MV-4-11 (cell line): ENCODE measurements at regions not wholly inside any gene's neighbourhood (a gene's known extent, or its start where the extent isn't known, plus 50 kb on each side); places are given as distances from the start of the nearest gene placed in this dataset.
"Not testable (repeated sequence)": the region's sequence is repeated elsewhere in the genome, so short reads cannot be mapped to it uniquely, and the experiment has no call there.

Experiments
- DNase-seq: peaks from one replicate; lab custom pipeline; 2025; lab: John Stamatoyannopoulos, UW

- DNase-seq = not testable (repeated sequence)
Measured at GRCh38 chr9:42931045-42931444, 747.6 kb downstream of the SPATA31A6 start.

DNA sequence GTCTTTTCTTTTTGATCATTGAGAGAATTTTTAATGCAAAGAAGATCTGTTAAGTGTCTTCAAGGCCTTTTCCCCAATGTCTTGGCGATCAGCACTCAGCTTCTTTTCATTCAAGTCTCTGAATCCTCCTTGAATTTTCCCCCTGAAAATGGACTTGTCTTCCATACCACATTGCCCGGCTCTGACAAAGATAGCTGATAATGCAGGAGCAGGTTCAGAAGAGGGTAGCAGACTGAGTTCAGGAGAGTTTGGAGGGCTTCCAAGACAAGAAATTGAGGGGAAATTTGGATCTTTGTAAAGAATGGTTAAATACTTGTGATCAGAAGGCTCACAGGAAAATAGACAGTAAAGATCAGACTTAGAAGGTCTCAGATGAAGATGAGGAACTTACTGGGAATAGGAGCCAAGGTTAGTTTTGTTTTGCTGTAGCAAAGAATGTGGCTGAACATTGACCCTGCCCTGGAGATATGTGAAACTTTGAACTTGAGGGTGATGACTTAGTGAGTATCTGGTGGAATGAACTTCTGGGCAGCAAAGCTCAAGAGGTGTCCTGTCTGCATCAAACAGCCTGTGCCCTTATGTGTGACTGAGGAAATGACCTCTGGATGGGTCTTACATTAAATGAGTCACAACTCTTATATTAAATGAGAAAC is 754.2 kb downstream of the SPATA31A6 start:
- not testable (repeated sequence) for DNase-seq

DNA sequence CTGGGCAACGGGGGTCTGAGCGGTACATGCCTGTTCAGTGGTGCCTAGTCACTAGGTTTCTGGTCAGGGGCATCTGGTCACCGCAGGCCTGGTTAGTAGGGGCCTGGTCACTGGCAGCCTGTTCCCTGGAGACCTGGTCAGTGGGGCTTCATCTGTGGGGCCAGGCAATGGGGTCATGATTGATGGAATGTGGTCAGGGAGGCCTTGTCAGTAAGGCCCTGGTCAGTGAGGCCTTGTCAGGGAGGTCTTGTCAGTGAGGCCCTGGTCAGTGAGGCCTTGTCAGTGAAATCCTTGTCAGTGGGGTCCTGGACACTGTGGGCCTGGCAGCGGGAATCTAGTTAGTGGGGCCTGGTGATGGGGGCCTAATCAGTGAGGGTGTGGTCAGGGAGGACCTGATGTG is 763.6 kb downstream of the SPATA31A6 start:
- not testable (repeated sequence) for DNase-seq

GRCh38 chr9:42951239-42951638 is 767.8 kb downstream of the SPATA31A6 start:
- DNase-seq = peak; percentile 17

GRCh38 chr9:42965155-42965554 is 781.7 kb downstream of the SPATA31A6 start:
- peak; percentile 2 for DNase-seq

DNA sequence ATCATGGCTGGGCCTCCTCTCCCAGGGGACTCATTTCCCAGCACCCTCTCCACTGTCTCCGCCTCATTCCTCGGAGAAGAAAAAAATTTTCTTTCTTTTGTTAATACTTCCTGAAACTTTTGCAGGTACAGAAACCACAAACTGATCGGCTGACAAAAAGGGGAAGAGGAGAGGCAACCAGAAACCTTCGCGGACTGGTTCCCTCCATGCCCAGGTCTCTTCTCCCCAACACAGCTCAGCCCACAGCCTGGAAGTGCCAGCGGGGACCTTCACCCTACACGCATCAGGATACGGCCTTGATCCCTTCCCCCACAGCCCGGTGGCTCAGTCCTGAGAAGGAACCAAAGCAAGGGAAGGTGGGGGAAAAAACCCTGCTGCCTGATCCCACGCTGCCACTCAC is 788.4 kb downstream of the SPATA31A6 start:
- peak; percentile 27 for DNase-seq

- not testable (repeated sequence) for DNase-seq
Measured at GRCh38 chr9:42974725-42975124, 791.3 kb downstream of the SPATA31A6 start.

DNA sequence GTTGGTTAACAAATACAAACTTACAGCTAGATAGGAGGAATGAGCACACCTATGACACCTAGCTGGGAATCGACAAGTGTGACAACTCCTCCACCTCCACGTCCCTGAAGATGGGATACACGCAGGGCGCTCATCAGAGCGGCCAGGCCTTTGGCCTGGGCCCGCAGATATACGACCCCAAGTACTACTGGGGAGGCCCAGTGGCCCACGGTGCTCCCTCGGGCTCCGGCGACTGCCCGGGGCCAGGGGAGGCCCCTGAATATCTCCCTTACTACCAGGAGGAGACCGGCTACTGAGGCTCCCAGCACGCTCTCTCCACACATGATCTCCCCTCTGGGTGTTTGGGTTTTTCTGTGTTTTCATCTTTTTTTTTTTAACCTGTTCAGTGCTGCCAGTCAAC is 801.3 kb downstream of the SPATA31A6 start:
- DNase-seq = not testable (repeated sequence)
